NCI-H1417 treated with DMSO at 0.1 percent for 48 hours (cell line): ENCODE measurements at regions not wholly inside any gene's neighbourhood (a gene's known extent, or its start where the extent isn't known, plus 50 kb on each side); places are given as distances from the start of the nearest gene placed in this dataset.

Experiments
- DNase-seq: peaks from one replicate; lab custom pipeline; 2025; lab: John Stamatoyannopoulos, UW

DNA sequence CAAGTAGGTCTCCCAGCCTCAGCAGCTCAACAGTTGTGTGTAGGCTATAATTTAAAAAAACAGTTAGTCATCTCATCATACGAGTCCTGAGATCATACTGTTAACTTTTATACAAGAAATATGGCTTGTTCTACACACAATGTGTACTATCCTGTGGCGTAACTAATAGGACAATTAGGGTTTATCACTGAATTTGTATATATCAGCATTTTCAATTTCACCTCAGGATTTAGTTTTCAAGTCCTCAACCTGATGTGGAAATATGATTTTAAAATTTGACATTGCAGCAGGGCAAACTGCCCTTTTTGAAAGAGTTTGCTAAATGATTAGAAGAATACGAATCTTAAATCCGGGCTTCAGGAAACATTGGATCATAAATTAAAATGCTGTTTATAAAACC lies 237.2 kb upstream of the CTBP2 start:
- DNase-seq: no peak

DNA sequence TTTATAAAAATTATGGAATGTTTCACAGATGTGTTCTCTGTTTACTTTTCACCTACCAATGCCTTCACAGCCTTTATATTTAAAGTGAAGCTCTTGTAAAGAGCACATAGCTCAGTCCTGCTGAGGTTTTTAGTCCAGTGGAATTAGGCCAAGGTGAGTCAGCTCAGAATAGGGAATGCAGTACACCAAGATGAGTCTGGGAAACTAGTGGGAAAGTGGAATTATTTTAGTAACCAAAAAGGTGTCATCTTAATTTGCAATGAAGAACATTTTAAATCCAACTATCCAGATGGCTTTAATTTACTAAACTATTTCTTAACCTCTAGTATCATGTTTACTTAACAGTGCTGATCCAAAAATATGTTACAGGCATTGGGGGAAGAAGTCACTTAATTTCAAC lies 236.3 kb upstream of the CTBP2 start:
- no peak for DNase-seq

DNA sequence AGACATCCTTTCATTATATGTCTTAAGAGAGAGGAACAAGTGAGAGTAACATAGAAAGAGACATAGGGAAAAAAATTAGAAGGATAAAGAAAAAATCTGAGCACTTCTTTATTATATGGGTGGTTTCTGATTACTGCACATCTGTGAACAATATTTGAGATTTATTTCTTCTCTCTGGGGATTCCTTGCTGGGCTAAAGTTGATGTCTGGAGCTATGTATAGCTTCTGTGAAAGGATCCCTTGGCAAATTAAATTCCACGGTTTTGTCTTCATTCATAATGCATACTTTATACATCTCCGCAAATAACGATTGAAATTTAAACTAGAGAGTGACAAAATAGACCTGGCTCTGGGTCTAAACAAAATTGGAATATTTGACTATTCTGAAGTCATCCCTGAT lies 232.2 kb upstream of the CTBP2 start:
- no peak for DNase-seq

DNA sequence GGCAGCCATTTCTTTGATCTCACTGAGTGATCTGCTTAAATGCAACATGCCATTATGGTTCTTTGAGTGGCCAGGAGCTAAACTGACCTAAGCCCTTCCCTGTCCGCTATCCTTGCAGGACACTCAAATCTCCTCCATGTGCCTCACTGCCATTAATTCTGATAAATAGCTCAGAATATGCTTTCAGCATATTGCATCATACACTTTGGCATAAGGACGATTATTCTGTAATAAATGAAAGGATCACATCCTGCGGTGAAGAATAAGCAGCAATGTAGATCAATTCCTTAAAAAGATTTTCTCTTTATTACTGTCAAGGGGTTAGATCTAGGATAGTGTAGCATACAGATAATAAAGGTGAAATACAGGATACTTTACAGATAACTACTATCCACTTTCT lies 231.8 kb upstream of the CTBP2 start:
- DNase-seq: no peak

DNA sequence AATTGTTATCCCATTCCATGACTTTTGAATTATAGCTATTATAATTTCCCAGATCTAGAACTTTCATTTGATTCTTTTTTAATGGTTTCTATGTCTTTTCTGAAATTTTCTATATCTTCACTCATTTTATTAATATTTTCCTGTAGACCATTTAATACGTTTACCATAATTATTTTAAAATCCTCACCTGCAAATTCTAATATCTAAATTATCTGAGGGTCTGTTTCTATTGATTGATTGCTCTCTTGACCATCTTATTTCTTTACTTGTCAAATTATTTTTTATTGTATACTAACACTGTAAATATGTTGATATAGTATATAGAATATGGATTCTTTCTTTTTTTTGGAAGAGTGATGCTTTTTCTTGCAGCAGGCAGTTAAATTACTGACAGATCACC lies 229.3 kb upstream of the CTBP2 start:
- no peak for DNase-seq

DNA sequence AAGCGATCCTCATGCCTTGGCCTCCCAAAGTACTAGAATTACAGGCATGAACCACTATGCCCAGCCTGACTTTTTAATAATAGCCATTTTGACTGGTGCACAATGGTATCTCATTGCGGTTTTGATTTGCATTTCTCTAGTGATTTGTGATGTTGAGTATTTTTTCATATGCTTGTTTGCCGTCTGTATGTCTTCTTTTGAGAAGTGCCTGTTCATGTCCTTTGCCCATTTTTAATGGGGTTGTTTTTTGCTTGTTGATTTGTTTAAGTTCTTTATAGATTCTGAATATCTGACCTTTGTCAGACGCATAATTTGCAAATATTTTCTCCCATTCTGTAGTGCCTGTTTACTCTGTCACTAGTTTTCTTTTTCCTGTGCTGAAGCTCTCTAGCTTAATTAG lies 219.2 kb upstream of the CTBP2 start:
- no peak for DNase-seq

DNA sequence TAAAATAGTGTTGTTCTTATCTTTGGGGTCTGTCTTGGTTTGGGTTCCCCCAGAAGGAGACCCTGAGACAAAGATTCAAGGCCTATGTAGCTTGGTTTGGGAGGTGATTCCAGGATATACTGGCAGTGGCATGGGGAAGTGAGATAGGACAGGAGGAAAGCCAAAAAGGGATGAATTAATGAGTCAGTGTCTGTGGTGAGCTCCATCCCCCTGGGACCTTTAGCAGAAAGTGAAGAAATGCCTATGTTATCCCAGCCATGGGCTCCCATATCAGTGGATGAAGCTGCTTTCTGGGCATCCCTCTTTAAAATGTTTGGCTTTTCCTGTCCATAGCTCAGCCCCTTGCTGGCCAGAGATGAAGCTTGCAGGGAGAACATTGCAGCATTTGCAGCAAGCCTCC lies 217.0 kb upstream of the CTBP2 start:
- no peak for DNase-seq

DNA sequence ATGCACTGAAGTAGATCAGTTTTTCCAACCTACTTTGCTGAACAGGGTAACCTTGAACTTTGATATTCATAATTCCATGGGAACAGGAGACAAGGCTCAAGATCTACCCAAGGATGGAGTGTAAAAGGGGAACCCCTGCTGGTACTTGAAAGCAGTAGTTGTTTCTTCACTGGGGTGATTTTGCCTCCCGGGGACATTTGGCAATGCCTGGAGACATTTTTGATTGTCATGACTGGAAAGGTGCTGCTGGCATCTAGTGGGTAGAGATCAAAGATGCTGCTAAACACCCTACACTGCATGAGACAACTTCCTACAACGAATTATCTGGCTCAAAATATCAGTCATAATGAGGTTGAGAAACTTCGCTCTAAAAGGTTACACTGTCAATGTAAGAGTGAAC lies 214.8 kb upstream of the CTBP2 start:
- no peak for DNase-seq

DNA sequence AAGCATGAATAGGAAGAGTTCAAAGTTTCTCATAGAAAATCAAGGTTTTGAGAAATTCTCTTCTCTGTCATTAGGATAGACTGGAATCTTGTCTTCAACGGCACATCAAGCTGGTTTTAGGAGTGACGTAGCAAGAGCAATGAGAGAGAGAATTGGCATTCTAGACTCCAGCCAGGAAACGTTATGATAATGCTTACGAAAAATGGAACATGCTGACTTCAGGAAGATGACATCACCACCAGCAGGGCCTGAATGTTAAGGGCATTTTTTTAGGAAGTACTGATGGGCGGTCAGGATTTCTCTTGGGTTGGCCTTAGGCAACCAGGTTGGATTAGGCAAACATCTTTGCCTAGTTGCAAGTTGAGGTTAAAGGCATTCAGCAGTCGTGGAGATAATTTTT lies 213.2 kb upstream of the CTBP2 start:
- no peak for DNase-seq

DNA sequence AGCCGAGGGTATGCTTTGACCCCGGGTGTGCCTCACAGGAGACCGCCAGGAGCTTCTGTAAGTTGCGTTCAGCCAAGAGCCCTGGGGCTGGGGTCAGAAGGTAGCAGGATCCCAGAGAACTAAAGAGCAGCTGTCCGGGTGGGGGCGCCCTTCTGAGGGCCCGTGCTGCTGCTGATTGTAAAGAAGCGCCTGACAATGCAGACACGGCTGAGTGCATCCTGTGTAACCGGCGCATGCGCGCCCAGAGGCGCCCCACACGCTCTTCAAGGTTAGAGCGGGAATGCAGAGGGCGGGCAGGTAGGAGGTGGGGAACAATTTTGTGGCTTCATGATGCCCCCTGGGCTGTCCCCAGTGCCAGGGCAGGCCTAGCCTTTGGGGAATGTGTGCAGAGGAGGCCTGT lies 210.2 kb upstream of the CTBP2 start:
- no peak for DNase-seq

DNA sequence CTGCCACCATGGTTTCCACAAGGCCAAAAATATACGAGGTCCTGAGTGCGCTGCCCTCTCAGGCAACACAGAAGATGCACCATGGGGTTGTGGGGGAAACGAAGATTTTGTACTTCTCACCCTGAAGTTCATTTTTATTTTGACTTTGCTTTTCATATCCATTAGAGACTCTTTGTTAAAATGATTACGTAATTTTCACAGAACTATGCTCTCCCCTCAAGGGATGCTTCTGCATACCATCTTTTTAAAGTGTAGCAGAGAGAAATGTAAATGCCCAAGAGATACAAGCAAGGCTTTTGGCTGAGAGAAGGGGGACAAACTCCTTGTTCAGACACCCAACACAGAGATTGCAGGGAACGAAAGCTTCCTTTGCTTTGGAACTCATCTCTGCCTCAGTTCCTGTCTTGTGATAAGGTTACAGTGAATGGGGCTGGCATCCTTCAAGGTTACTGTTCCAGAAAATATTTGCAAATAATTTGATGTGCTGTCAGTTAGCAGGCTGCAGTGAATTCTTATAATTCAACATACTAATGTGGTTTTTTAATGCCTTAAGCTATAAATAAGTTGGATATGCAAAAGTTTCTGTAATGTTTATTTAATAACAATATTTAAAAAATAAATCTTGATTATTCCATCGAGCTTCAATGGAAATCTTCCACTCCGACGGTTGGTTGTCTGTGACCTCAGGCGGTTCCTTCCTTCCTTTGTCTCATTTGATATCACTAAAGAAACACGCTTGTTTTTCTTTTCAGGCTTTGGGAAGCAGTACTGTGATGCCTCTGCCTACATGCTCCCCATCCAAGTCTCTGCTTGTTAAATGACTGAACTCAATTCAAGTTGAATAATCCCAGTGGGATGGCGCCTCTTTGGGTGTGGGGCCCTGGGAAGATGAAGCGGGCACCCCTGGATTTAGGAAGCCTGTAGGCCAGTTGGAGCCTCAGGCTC lies 209.3 kb upstream of the CTBP2 start:
- no peak for DNase-seq

DNA sequence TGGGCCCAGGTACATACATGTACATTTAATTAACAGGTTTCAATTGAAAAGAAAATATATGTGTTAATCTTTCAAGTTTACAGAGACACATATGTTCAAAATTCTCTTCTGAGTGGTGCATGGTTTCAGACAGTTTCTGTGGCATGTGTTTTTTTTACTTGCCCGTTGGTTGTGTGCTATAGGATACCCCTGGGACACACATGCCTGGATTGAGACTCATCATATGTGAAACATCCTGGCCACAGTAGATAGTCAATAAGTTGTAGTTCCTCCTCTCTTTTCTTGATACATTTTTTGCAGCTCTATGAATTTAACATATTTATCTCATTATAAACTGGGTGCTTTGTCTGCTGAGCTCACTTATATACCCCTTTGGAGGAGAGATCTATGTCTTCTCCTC lies 207.8 kb upstream of the CTBP2 start:
- no peak for DNase-seq

DNA sequence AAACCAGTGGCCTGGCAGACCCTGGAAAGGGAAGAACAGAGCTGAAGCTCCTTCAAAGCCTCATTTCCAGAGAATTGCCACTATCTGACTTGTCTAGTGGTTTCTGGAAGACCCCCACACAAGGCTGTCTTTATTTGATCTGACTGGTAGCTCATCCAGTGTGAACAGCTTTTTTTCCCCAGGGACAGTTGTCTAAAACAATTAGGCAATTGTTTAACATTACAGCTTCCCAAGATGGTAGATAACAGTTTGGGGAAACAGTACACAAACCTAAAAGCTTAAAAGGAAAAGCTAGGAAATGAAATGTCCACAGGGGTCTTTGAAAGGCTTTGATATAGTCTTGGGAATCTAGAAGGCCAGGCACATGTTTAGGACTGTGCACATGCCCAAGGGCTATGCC lies 203.4 kb upstream of the CTBP2 start:
- DNase-seq: no peak

DNA sequence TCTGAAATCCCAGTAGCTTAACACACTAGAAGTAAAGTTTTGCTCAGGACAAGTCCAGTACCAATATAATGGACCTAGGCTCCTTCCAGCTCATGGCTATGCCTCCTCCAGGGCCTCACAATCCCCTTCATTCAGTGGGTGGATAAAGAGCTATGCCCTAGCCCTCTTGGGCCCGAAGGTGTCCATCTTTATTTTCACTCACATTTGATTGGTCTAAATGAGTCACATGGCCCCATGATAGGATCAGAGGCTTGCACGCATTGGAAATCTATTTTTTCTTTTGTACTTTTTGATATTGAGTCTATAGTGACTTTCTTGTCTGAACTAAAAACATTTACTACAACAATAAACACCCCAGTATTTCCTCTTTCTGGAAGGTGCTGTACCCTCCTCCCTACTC lies 202.6 kb upstream of the CTBP2 start:
- DNase-seq: no peak

DNA sequence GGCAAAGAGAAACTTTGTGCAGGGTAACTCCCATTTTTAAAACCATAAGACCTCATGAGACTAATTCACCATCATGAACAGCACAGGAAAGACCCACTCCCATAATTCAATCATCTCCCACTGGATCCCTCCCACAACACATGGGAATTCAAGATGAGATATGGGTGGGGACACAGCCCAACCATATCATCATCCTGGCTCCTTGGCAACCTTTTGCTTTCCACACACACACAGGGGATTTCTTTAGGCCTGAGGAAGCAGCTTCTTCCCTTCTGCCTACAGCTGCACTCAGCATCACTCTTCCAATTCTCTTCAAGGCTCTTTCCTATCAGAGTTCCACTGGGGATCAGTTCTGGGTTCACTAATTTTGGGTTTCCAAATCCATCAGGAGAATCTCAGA lies 199.0 kb upstream of the CTBP2 start:
- no peak for DNase-seq

DNA sequence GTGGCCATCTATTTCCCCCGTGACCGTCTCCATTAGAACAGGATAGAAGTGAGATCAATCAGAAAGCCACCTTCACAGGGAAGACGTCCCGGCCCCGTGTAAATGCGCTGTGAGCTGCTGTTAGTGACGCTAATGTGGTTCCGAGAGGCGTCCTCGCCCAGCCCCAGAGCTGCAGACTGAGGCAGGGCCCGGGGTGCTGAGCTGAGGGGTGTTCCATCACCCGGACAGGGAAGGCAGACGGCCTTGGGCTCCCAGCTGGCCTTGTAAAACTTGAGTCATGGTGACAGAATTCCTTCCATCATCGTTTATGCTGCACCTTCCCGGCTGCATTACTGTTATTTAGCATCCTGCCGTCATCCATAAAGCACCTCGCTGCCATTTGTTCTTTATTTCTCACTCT lies 195.3 kb upstream of the CTBP2 start:
- DNase-seq: no peak

DNA sequence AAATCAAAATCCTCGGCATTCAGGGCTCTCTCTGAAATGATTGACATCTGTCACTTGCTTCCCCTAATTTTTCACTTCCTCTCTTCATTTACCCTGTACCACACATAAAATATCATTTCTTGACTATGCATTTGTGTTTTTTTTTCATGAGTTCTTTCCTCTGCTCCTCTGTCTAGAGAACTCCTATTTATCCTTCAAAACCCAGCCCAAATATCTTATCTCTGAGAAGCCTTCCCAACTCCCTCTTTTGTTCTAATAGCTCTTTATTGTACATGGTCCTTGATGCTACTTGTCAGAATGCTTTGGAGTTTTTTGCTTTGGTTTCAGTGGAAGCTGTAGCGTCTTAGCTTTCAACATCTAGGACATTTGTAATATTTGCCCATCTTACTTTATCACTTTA lies 190.2 kb upstream of the CTBP2 start:
- DNase-seq: no peak

DNA sequence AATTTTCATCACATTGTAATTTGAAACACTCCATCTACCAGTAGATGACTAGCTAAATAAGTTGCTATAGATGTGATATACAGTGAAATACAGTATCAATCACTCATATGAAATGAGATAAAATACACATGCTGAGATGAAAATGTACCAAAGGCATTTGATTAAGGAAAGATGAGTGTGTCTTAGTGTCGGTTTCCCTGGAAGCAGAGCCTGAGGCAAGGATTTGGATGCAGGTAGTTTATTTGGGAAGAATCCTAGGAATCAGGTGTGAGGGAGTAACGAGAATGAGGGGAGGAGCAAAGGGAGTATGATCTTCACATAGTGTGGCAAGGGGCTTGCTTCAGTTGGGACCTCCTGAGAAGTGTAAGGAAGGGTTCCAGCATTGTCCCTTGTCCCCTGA lies 188.2 kb upstream of the CTBP2 start:
- DNase-seq: no peak

DNA sequence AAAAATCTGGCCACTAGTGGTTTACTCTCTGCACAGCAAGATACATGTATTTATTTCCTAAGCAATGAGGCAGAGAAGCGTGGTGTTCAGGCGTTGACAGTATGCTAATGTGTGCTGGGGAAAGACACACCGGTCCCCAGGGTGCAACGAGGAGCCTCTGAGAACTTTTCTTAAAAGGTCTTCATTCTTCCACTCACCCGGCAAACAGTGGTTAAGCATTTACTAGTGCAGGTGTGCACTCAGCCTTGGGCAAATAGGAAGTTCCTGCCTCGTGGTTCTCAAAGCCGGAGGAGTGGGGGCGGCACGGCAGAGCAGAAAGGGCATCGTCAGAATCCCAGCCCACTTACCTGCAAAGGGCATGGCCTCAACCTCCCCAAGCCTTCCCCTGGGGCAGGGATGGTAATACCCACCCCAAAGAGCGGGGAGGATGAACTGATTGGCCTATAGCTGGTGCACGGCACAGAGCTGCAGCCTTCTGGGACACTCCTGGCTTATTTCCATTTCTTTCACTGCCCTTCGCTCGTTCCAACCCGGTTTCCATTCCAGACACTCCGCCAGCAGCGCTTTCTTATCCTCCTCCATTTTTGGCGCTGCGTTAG lies 184.3 kb upstream of the CTBP2 start:
- no peak for DNase-seq

DNA sequence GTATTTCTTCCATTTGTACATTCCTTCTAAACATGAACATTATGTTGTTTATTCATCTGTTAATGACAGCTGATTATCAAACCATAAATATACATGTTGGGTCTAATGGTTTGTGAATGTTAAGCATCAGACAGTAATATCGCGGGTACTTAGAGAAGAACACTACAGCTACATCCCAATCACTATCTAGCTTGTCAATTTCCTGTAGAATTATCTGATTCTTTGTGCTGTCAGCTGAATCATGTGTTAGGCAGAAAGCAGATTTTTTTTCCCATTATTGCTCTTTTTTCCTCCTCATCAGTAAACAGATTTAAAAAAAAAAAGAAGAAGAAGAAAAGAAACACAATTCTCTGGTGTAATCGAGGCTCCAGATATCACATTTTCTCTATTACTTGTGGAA lies 183.6 kb upstream of the CTBP2 start:
- no peak for DNase-seq

DNA sequence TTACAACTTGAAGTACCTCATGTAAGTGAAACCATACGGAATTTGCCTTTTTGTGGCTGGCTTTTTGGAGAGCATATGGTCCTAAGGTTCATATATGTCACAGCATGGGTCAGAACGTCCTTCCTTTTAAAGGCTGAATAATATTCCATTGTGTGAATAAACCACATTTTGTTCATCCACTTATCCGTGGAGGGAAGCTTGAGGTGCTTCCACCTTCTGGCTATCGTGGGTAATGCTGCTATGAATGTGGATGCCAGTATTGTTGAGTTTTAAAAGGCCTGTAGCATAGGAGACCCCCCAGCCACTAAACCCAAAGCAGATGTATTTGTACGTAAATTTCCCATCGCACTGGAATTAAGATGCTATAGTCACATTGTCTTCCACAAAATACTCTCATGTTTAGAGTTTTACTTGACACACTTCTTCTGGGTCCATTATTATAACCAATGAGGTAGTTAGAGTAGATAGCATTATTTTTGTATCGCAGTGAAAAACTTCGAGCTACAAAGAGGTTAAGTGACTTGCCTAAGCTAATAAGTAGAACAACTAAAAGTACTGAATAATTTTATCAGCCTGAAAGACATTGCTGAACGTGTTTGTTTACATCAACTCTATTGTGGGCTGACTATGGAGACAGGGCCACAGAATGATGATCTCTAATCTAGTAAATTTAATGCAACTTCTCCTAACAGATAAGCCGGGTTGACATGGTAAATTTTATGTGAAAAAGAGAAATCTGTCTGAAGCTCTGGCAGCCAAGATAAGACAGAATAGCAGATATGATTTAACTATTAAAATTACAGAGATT lies 183.0 kb upstream of the CTBP2 start:
- DNase-seq: no peak

DNA sequence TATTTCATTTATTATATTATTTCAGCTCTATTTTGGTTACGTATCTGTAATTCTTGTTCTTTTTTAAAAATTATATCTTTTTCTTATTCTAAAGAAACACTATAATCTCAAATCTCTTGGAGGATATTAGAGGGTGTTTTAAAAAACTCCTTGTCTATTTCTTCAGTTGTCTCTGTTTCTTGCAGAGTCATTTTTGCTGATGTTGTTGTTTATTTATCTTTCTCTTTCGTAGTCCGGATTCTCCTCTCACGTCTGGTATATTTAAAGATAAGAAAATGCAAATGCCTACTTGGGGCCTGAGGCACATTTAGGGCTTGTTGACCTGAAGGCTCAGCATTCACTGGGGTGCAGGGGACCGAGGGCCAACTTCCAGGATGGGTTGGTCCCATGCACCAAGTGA lies 181.2 kb upstream of the CTBP2 start:
- no peak for DNase-seq

DNA sequence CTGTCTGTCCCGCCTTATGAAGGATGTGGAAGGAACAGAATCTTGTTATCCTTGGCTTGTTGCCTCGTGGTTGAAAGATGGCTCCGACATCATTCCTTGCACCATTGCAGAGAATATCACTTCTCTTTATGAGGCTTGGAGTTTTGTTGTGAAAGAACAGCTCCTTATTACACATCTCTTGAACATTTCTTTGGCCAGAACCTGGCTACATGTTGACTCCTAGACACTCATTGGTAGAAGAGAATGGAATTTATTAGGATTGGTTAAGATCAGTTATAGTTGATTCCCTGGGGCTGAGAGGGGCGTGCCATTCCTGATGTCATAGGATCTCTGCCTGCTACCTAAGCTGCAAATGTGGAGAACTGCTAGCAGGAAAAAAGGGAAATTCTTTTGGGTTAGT lies 180.5 kb upstream of the CTBP2 start:
- no peak for DNase-seq
